HG02870 (cell line): ENCODE measurements at regions not wholly inside any gene's neighbourhood (a gene's known extent, or its start where the extent isn't known, plus 50 kb on each side); places are given as distances from the start of the nearest gene placed in this dataset.

Source experiments
- ATAC-seq: cut with Tn5 transposase; IDR thresholded peaks from one replicate; pipeline ENCODE4 v1.9.1; 2021; ENCODE audit warnings: mild to moderate bottlenecking, moderate library complexity; ENCODE audit not compliant: unreplicated experiment

DNA sequence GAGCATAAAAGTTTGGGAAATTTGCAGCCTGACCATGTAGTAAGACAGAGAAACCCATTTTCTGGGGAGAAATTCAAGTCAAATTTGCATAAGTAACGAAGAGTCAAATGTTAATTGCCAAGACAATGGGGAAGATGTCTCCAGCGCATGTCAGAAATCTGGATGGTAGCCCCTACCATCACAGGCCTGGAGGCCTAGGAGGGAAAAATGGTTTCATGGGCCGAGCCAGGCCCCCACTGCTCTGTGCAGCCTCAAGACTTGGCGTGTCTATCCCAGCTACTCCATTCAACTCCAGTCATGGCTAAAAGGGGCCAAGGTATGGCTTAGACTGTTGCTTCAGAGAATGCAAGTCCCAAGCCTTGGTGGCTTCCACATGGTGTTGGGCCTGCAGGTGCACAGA, 269.8 kb downstream of the RFC3 start:
- ATAC-seq = no peak

DNA sequence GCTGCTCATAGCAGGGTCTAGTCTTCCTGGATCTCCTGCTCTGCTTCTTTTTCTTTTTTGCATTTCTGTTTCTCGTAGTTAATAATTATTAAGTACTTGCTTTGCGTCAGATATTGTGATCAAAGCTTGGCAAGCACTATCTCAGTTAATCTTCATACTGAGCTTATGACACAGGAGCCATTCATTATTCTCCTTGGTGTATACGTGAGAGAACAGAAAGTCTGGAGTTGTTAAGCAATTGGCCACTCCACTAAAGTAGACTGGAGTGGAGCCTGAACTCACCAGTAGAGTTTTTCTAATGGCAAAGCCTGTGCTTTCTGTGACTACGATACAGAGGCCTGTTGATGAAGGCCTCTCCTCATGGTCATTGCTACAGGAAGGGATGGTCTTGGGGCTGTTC, 285.9 kb downstream of the RFC3 start:
- no peak for ATAC-seq

GRCh38 chr13:34104853-34105252, 286.9 kb downstream of the RFC3 start:
- no peak for ATAC-seq

DNA sequence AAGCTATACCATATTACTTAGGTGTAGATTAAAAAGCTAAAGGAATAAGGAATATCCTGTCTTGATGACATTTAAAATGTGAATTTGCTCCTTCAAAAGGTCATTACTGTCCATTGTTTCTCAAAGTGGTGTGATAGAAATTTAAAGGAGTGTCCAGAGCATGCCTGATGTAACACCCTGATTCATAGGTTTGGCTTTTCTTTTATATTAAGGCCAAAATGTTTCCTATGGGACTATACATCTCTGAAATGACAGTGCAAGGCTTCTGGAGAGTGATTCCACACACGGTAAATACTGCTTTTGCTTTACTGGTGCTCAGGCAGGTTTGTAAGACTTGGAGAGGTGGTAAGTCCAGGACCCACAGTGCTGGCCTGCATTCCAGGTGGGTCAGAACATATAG, 289.9 kb downstream of the RFC3 start:
- ATAC-seq = no peak

DNA sequence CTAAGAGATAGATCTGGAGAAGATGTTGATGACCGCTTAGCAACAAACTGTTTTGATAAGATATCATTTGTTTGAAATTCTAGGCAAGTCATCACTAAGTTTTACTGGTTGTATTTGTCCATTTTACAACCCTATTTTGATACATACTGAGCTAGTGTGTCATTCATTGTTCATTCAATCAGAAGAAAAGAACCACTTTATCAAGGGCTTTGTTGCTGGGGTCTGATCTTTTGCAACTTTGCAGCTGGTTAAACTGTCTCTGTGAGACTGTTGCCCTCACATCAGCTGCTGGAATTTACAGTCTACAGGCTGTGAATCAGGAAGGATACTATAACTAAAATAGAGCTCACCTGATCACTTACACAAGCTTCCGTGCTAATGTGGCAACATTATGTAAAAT, 290.5 kb downstream of the RFC3 start:
- no peak for ATAC-seq

DNA sequence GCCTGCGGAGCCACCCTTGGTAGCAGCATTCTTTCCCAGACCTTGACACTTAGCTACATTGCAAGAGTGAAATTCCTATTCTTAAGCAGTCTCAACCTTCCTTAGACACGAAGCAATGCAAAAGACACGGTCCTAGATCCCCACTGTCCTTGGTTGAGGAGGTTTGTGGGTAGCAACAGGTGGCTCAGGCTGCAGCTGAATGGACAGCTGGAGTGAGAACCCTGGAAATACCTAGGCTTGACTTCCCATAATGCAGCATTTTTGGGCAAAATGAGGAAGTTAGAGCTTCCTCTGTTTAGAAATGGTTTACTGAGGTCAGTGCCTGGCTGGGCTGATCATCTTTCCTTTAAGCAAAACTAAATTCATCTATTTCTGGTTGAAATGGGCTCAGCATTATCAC, 296.6 kb downstream of the RFC3 start:
- no peak for ATAC-seq

DNA sequence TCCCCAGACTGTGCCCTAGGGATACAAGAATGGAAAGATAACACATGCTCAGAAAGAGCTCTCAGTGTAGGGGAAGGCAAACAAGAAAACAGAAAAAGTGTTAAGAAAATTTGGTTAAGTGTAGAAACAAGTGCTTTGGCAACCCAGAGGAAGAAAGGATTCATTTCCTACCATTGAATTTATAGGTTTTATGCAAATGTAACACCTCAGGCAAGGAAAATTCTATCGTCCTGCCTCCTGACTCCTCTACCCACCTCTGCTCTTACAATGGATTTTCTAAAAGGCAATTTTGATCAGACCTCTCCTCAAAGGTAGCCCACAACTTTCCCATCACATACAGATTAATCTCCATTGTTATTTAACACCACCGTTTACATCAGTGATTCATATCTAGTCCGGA, 298.7 kb downstream of the RFC3 start:
- no peak for ATAC-seq

DNA sequence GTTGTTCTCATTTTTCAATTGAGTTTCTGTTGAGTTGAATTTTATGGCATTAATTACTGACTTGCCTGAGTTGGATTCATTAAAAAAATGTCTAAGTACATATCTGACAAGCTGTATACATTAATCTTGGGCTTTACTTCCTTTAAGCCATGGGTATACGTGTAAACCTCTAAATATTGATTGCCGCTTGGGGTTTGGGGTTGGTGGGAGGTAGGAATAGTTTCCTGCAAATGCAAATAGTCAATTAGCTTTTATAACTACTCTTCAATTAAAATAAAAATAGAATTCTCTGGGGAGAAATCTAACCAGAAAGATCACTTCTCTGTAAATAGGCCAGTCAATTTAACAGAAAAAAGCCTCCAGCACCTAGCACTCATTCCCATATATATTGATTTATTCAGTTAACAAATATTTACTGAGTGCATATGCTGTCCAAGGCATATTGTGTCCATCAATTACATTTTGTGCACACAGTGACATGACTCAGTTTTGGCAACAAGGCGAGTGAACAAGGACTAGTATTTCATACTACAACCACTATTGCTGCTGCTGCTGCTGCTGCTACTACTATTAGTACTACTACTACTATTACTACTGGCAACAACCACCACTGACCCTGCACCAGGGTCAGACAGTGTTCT, 306.8 kb downstream of the RFC3 start:
- no peak for ATAC-seq

- ATAC-seq = no peak
Measured at GRCh38 chr13:34127523-34127922, 309.6 kb downstream of the RFC3 start.

DNA sequence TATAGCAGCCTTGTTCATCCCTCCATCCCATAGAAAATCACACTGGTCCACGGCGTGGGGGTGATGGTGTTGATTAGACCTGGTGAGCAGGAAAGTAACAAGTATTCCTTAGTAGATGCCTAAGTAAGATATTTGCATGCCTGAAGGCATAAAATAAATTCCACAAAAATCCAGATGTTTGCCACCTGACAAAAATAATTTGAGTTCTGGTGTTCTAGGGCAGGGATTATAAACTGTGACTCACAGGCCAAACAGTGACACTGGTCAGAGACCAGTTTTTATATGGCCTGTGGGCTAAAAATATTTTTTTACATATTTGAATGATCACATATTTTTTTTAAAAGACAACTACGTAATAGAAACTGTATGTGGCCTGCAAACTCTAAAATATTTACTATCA, 310.7 kb downstream of the RFC3 start:
- no peak for ATAC-seq

DNA sequence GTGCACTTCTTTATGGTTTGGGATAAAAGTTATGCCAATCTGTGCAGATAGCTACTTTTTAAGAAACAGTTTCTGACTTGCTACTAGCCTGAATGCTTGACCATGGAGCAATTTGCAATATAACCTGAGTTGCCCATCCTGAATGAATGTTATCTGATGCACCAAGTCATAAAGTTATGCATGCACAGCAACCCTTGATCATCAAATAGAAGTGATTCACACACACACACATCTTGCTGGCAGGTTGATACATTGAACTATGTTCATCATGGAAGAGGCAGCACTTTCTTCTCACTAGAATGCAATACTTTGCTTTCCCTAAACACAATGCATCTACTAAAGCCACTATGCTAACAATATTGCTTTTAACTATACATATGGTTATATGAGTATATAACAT, 311.5 kb downstream of the RFC3 start:
- ATAC-seq = no peak

DNA sequence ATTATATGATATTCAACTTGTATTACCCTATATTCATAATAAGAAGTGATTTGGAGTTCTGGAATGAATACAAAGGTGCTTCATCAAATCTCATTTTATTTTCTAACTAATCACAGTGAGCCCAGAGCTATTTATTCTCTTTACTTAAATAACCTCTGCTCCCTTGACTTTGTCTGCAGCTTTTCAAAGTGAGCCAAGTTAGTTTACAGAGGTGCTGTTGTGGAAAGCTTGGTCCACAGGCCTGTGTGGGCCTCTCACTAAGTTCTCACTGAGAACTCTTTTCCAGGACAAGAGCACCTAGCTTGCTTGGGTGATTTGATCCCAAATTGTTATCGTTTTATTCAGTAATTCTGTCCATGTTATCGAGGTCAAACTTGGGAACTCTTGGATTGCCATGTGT, 319.3 kb downstream of the RFC3 start:
- ATAC-seq = no peak

DNA sequence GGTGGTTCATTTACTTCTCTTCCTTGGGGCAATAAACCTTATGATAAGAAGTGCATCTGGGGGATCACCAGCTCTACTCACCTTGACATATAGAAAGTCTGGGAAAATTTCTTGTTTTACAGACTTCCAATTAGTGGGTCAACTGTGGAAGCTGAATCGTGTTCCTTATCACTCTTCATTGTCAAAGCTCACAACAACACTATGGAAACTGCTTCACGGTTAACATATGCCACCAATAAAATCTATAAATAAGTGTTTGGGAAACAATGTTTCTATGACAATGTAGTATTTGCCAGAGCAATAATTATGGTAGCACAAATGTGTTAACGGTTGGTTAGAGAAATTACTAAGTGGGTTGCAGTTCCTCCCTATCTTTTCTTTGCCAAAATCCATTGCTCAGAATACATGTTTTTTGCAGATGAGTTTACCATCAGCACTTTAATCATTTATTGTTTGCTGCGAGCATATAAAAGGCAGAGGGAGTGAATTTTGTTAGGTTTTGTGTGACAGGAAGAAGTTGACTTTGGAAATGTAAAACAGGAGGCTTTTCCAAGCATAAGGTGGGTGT, 321.8 kb downstream of the RFC3 start:
- ATAC-seq = no peak

GRCh38 chr13:34143637-34144036, 325.7 kb downstream of the RFC3 start:
- ATAC-seq = no peak

DNA sequence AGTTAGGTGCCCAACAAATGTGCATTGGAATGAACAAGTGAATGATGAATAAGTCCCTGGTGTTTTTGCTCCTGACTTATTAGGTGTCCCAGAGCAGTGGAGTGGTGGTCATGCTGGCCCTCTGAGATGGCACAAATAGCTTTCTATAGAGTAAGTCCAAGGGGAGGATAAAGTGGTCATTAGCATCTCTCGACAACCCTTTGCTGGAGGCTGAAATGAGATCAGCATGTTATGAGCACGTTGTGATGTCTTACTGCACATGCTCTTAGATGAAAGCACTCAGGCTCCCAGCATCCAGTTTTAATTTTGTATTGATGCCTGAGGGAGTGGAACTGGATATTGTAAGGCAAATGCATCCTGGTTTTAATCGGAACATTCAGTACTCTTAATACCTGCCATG, 326.2 kb downstream of the RFC3 start:
- ATAC-seq = no peak

DNA sequence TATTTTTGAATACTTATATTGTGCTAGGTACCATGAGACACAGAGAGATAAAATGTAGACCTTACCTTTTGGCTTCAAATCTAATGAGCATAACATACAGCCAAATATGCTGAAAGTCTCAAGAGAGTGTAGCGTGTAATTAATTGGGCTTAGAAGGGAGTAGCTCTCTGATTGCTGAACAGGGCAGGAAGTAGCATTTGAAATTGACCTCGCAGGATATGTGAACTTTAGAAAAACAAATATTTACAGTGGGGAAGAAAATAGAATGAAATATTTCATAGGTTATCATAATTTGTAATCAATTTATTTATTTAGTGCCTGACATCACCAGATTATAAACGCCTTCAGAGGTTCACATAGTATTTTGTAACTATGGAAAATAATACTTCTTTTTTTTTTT, 327.1 kb downstream of the RFC3 start:
- ATAC-seq = no peak

DNA sequence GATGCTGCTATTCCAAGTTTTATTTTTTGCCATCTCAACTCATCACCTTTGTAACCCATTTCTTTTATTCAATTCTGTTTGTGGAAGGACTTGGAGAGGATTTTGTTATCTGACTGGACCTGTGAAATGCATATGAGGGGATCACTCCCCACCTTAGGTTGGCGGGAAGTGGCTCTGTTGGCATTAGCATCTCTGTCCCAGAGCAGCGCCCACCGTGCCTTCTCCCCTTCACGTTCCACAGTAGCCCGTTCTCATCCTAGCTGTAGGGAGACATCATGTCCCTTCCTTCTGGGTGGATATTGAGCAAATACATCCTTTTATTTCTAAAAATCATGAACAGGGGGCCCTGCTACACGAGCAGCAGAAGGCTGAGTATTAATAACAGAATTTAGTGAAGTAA, 330.4 kb downstream of the RFC3 start:
- ATAC-seq = no peak

GRCh38 chr13:34151885-34152284, 333.9 kb downstream of the RFC3 start:
- no peak for ATAC-seq

DNA sequence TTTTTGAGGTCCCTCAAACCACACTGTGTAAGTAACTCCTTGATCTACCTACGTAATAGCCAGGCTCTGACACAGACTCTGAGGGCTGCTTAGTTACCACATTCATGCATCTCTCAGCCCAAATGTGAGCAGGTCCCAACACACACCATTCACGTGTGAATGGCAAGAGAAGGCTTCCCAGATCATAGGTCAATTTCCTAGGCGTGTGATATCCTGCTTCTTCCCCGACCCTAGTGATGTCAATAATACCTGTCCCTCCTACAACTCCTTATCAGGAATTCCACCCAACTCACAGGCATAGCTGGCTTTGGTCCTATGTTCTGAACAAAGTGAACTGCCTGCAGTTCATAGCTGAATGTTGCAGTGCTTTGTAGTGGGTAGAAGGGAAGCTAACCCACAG, 334.5 kb downstream of the RFC3 start:
- ATAC-seq = no peak

DNA sequence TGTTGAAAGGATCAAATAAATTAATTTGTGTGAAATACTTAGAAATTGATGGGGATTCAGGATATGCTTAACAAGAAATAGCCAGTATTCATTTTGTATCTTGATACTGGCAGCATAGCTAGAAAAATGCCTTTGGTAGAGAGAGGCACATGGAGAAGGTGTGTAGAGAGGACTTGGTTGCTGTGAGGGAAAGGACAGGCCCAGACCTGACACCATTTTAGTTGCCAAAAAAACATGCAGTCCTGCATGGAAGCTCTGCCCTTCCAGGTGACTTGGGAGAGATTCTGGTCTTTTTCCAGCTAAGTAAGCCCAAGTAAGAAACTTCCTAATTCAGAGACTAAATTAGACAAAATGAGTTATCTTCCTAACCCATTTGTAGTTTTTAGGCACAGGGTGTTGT, 335.0 kb downstream of the RFC3 start:
- no peak for ATAC-seq

DNA sequence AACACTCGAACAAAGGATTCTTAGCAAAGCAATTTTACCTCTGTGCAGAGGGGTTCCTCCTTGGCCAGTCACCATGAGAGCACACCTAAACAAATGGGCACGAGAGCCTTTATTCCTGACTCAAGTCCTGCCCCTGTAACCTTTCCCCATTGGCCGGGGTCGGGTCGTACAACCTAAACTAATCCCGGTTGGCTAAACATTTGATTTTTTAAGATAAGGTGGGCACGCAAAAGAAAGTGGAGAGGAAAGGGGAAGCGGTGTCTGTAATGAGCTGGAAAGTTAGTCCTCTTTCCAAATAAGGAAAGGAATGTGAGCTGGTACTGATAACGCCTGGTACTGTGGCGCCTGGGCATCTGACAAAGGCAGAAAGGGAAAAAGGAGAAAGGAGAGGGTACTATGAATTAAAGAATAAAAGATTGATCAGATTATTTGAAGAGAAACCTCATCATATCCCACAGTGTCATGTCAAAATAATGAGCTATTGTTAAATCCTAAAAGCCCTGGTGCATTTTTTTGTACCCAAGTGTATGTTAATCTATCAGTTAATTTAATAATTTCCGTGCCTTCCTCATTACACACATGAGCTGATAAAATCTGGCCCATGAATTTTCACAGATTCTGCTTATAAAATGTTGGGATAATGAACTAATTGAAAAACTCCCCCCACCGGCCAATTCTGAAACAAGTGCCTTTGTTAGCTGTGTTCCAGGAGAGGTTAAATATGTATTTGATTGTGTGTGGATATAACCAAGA, 335.7 kb downstream of the RFC3 start:
- no peak for ATAC-seq

GRCh38 chr13:34155931-34156607, 338.1 kb downstream of the RFC3 start:
- ATAC-seq = no peak
